BLaER1 treated with 17β-estradiol and CSF1 and Interleukin-3, amounts not matched to agents 10 nM and 100 nM (cell line): ENCODE measurements at regions not wholly inside any gene's neighbourhood (a gene's known extent, or its start where the extent isn't known, plus 50 kb on each side); places are given as distances from the start of the nearest gene placed in this dataset.
"Not testable (repeated sequence)": the region's sequence is repeated elsewhere in the genome, so short reads cannot be mapped to it uniquely, and the experiment has no call there.

Experiments
- H3K27ac ChIP-seq, 11 experiments: shearing (Covaris generic); formaldehyde crosslinking; 2 replicates each; pipeline ENCODE4 v1.8.1; 2022
- H3K27me3 ChIP-seq, 11 experiments: shearing (Covaris generic); formaldehyde crosslinking; 2 replicates each; pipeline ENCODE4 v1.8.1; 2022
- H3K36me3 ChIP-seq, 11 experiments: shearing (Covaris generic); formaldehyde crosslinking; 2 replicates each; pipeline ENCODE4 v1.8.1; 2022
- H3K4me1 ChIP-seq, 10 experiments: shearing (Covaris generic); formaldehyde crosslinking; 2 replicates each; pipeline ENCODE4 v1.8.1; 2022
- H3K4me2 ChIP-seq, 11 experiments: shearing (Covaris generic); formaldehyde crosslinking; 2 replicates each; pipeline ENCODE4 v1.8.1; 2022
- H3K4me3 ChIP-seq, 10 experiments: shearing (Covaris generic); formaldehyde crosslinking; 2 replicates each; pipeline ENCODE4 v1.8.1; 2022
- H3K9ac ChIP-seq, 11 experiments: shearing (Covaris generic); formaldehyde crosslinking; 2 replicates each; pipeline ENCODE4 v1.8.1; 2022
- H3K9me3 ChIP-seq, 11 experiments: shearing (Covaris generic); formaldehyde crosslinking; replicated peaks in 1 of 11; 2 replicates each; pipeline ENCODE4 v1.8.1; 2022
- H4K20me1 ChIP-seq, 11 experiments: shearing (Covaris generic); formaldehyde crosslinking; 2 replicates each; pipeline ENCODE4 v1.8.1; 2022
- Cebpa-rat ChIP-seq, 11 experiments: shearing (Covaris generic); IDR thresholded peaks; 2 replicates each; pipeline ENCODE4 v1.8.1; 2022

- peaks cover 23 to 63% (median 35%) of the 10 kb centered on the region in 11 experiments; a peak in 21 of 22 replicates for H3K36me3 ChIP-seq
- no peak for TF ChIP-seq Cebpa-rat (IDR thresholded peaks at IDR 0.05)
- H3K9ac ChIP-seq, result no peak overlapping the region
- H3K4me2 ChIP-seq, result no peak overlapping the region
- peaks cover 0 to 9% (median 5%) of the 10 kb centered on the region in 11 experiments; a peak in 5 of 22 replicates for H3K9me3 ChIP-seq
- H4K20me1 ChIP-seq, result no peaks in the 10 kb centered on the region; a peak in 1 of 22 replicates
- H3K4me1 ChIP-seq, result peaks cover 11 to 28% (median 24%) of the 10 kb centered on the region in 10 experiments
- H3K27me3 ChIP-seq, result no peaks in the 10 kb centered on the region
- no peak overlapping the region for H3K4me3 ChIP-seq
- no peak overlapping the region for H3K27ac ChIP-seq
Observed at GRCh38 chrX:2640436-2641150, 50.5 kb upstream of the CD99 start.

DNA sequence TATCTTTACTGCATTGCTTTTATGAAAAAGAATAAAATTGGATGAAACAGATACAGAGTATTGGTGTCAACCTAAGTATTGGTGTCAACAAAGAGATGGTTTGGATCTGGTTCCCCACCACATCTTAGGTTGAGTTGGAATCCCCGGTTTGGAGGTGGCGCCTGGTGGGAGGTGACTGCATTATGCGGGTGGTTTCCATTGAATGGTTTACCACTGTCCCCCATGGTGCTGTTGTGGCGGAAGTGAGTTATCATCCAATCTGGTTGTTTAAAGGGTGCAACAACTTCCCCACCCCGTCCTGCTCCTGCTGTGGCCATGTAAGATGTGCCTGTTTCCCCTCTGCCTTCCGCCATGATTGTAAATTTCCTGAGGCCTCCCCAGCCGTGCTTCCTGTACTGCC lies 52.8 kb upstream of the CD99 start:
- Histone ChIP-seq H4K20me1 (no peaks in the 10 kb centered on the region; a peak in 2 of 22 replicates), H3K4me1 (peaks cover 8 to 15% (median 13%) of the 10 kb centered on the region in 10 experiments), H3K27ac (no peak overlapping the region), H3K27me3 (no peaks in the 10 kb centered on the region), H3K4me3 (no peak overlapping the region), H3K9me3 (peaks cover 0 to 9% (median 5%) of the 10 kb centered on the region in 11 experiments; a peak in 5 of 22 replicates), H3K36me3 (peaks cover 26 to 79% (median 39%) of the 10 kb centered on the region in 11 experiments), H3K4me2 (peak overlapping the region in 9 of 11 experiments; percentile 13 to 59 (median 21); a peak in 12 of 22 replicates), H3K9ac (no peak overlapping the region)
- TF ChIP-seq Cebpa-rat (IDR thresholded peaks at IDR 0.05), result no peak

- Histone ChIP-seq H3K9ac (no peak overlapping the region), H3K4me1 (peaks cover 7 to 16% (median 12%) of the 10 kb centered on the region in 10 experiments; a peak in 16 of 20 replicates), H3K4me3 (no peak overlapping the region), H3K4me2 (no peak overlapping the region), H3K9me3 (peaks cover 21 to 39% (median 29%) of the 10 kb centered on the region in 11 experiments), H3K27ac (no peak overlapping the region), H4K20me1 (no peaks in the 10 kb centered on the region; a peak in 1 of 22 replicates), H3K27me3 (no peaks in the 10 kb centered on the region), H3K36me3 (peaks cover 25 to 77% (median 41%) of the 10 kb centered on the region in 11 experiments)
- no peak for TF ChIP-seq Cebpa-rat (IDR thresholded peaks at IDR 0.05)
Observed at GRCh38 chrX:2635342-2635741, 55.8 kb upstream of the CD99 start.

DNA sequence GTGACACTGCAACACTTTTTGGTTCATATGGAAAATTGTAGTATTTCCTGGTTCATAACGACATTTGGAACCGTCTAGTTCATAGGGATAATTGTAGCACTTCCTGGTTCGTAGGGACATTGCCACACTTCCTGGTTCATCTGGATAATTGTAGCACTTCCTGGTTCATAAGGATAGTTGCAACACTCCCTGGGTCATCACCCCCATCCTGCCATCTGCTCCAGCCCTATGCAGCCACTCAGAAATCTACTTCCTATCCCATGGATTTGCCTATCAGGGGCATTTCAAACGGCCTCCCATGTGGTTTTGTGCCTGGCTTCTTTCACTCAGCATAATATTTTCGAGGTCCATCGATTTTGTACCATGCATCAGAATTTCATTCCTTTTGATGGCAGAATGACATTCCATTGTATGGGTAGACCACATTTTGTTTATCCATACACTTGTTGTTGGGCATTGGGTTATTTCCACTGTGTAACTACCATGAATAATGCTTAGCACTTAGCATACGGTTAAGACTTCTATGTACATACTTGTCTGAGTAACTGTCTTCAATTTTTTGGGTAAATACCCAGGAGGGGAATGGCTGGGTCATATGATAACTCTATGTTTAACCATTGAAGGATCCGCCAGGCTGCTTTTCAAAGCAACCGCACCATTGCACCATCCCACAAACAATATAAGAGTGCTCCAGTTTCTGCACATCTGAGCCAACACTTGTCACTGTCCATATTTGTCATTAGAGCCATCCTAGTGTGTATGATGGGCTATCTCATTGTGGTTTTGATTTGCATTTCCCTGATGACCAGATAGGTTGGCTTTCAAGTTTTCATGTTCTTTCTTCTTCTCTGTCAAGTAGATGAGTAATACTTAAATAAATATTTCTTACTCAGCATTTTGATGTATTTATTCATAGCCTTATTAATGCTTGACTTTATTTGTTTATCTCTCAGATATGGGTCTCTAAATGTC lies 58.3 kb upstream of the CD99 start:
- H3K9me3 ChIP-seq, result peaks cover 36 to 57% (median 53%) of the 10 kb centered on the region in 11 experiments
- no peaks in the 10 kb centered on the region; a peak in 1 of 22 replicates for H4K20me1 ChIP-seq
- TF ChIP-seq Cebpa-rat (IDR thresholded peaks at IDR 0.05), result peak in 3 of 11 experiments; percentile 19 to 56 (median 42); a peak in 4 of 22 replicates
- H3K9ac ChIP-seq, result no peak overlapping the region
- H3K4me2 ChIP-seq, result peak overlapping the region in 3 of 11 experiments; percentile 5 to 16 (median 6); a peak in 1 of 22 replicates
- no peaks in the 10 kb centered on the region for H3K27me3 ChIP-seq
- peaks cover 0 to 14% (median 8%) of the 10 kb centered on the region in 10 experiments; a peak in 10 of 20 replicates for H3K4me1 ChIP-seq
- peak overlapping the region in 2 of 10 experiments; percentile 25 to 32; a peak in 2 of 20 replicates for H3K4me3 ChIP-seq
- peak overlapping the region in 9 of 11 experiments; percentile 82 to 93 (median 92); a peak in 18 of 22 replicates for H3K27ac ChIP-seq
- peaks cover 28 to 77% (median 35%) of the 10 kb centered on the region in 11 experiments for H3K36me3 ChIP-seq

DNA sequence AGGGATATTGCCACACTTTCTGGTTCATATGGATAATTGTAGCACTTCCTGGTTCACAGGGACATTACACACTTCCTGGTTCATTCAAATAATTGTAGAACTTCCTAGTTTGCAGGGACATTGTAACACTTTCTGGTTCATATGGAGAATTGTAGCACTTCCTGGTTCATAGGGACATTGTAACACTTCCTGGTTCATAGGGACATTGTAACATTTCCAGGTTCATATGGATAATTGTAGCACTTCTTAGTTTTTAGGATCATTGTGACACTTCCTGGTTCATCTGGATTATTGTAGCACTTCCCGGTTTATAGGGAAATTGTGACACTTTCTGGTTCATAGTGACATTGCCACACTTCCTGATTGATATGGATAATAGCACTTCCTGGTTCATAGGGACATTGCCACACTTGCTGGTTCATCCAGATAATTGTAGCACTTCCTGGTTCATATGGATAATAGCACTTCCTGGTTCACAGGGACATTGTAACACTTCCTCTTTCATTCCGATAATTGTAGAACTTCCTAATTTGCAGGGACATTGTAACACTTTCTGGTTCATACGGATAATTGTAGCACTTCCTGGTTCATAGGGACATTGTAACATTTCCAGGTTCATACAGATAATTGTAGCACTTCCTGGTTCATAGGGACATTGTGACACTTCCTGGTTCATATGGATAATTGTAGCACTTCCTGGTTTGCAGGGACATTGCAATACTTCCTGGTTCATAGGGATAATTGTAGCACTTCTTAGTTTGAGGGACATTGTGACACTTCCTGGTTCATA lies 59.2 kb upstream of the CD99 start:
- H3K9ac ChIP-seq, result peak overlapping the region in 4 of 11 experiments; percentile 64 to 75 (median 74); a peak in 6 of 22 replicates
- H3K9me3 ChIP-seq, result peaks cover 36 to 62% (median 52%) of the 10 kb centered on the region in 11 experiments
- peak overlapping the region in 4 of 10 experiments; percentile 23 to 50 (median 28); a peak in 3 of 20 replicates for H3K4me3 ChIP-seq
- H3K4me1 ChIP-seq, result peaks cover 0 to 20% (median 9%) of the 10 kb centered on the region in 10 experiments; a peak in 8 of 20 replicates
- no peak for TF ChIP-seq Cebpa-rat (IDR thresholded peaks at IDR 0.05)
- peaks cover 28 to 81% (median 39%) of the 10 kb centered on the region in 11 experiments for H3K36me3 ChIP-seq
- no peaks in the 10 kb centered on the region; a peak in 1 of 22 replicates for H4K20me1 ChIP-seq
- peak overlapping the region in 9 of 11 experiments; percentile 82 to 93 (median 92); a peak in 18 of 22 replicates for H3K27ac ChIP-seq
- H3K4me2 ChIP-seq, result peak overlapping the region in 3 of 11 experiments; percentile 5 to 16 (median 6); a peak in 1 of 22 replicates
- no peaks in the 10 kb centered on the region for H3K27me3 ChIP-seq

- TF ChIP-seq Cebpa-rat (IDR thresholded peaks at IDR 0.05), result peak in 4 of 11 experiments; percentile 5 to 38 (median 19); a peak in 4 of 22 replicates
- peak overlapping the region in 8 of 11 experiments; percentile 41 to 75 (median 70); a peak in 16 of 22 replicates for H3K9ac ChIP-seq
- not testable (repeated sequence) for H3K27me3 ChIP-seq, H4K20me1 ChIP-seq, H3K4me2 ChIP-seq
- H3K27ac ChIP-seq, result peak overlapping the region in 10 of 11 experiments; percentile 30 to 93 (median 92); a peak in 20 of 22 replicates
- H3K4me3 ChIP-seq, result peak overlapping the region in 4 of 10 experiments; percentile 10 to 50 (median 24); a peak in 7 of 20 replicates
- peaks cover 36 to 68% (median 52%) of the 10 kb centered on the region in 11 experiments for H3K9me3 ChIP-seq
- H3K4me1 ChIP-seq, result peaks cover 0 to 20% (median 9%) of the 10 kb centered on the region in 10 experiments; a peak in 8 of 20 replicates
- peaks cover 36 to 82% (median 47%) of the 10 kb centered on the region in 11 experiments for H3K36me3 ChIP-seq
Observed at GRCh38 chrX:2630935-2631742, 60.0 kb upstream of the CD99 start.
